ENCODE measurements at regions not wholly inside any gene's neighbourhood (a gene's known extent, or its start where the extent isn't known, plus 50 kb on each side); places are given as distances from the start of the nearest gene placed in this dataset.

GRCh38 chr9:106758911-106759310 lies 104.1 kb upstream of the ZNF462 start:
- ATAC-seq = no peak
- TF ChIP-seq POU6F1 (CRISPR knock-in tag; IDR thresholded peaks at IDR 0.05; ENCODE audit: borderline replicate concordance, low read depth) = no peak
- no peak for TF ChIP-seq PATZ1 (CRISPR knock-in tag; IDR thresholded peaks at IDR 0.05; ENCODE audit: borderline replicate concordance)
- TF ChIP-seq RARB (CRISPR knock-in tag; IDR thresholded peaks at IDR 0.05) = no peak
- no peak for TF ChIP-seq ESRRG (CRISPR knock-in tag; IDR thresholded peaks at IDR 0.05)
- no peak for TF ChIP-seq TSHZ2 (CRISPR knock-in tag; IDR thresholded peaks at IDR 0.05)
- no peak for TF ChIP-seq ISL1 (CRISPR knock-in tag; IDR thresholded peaks at IDR 0.05)
- no peak for TF ChIP-seq CSDC2 (CRISPR knock-in tag; IDR thresholded peaks at IDR 0.05)
- no peak for TF ChIP-seq BACH2 (CRISPR knock-in tag; IDR thresholded peaks at IDR 0.05; ENCODE audit: borderline replicate concordance)
- no peak for TF ChIP-seq ZC3H10 (CRISPR knock-in tag; IDR thresholded peaks at IDR 0.05)
- TF ChIP-seq CREB5 (CRISPR knock-in tag; IDR thresholded peaks at IDR 0.05; ENCODE audit: low read depth) = no peak
- no peak for TF ChIP-seq GLIS3 (CRISPR knock-in tag; IDR thresholded peaks at IDR 0.05)
- no peak for TF ChIP-seq CSRNP3 (CRISPR knock-in tag; IDR thresholded peaks at IDR 0.05)

- no peak for ATAC-seq
These were observed 101.5 kb upstream of the ZNF462 start for GRCh38 chr9:106761493-106761892.

More at GRCh38 chr9:106761493-106761892, 101.5 kb upstream of the ZNF462 start:
- no peak for TF ChIP-seq ZNF565 (CRISPR knock-in tag; conservative IDR thresholded peaks at IDR 0.05; ENCODE audit: low read depth)
- TF ChIP-seq TCF4 (CRISPR knock-in tag; IDR thresholded peaks at IDR 0.05; ENCODE audit: borderline replicate concordance) = no peak
- no peak for TF ChIP-seq CREB5 (CRISPR knock-in tag; IDR thresholded peaks at IDR 0.05; ENCODE audit: low read depth)
- no peak for TF ChIP-seq SNAI2 (CRISPR knock-in tag; IDR thresholded peaks at IDR 0.05)
- TF ChIP-seq OSR1 (CRISPR knock-in tag; IDR thresholded peaks at IDR 0.05) = no peak
- TF ChIP-seq RARB (CRISPR knock-in tag; IDR thresholded peaks at IDR 0.05) = no peak
- TF ChIP-seq TSHZ2 (CRISPR knock-in tag; IDR thresholded peaks at IDR 0.05) = no peak
- TF ChIP-seq PPARA (CRISPR knock-in tag; IDR thresholded peaks at IDR 0.05; ENCODE audit: borderline replicate concordance) = no peak
- TF ChIP-seq BACH2 (CRISPR knock-in tag; IDR thresholded peaks at IDR 0.05; ENCODE audit: borderline replicate concordance) = no peak
- TF ChIP-seq ISL1 (CRISPR knock-in tag; IDR thresholded peaks at IDR 0.05) = no peak
